ENCODE measurements at regions not wholly inside any gene's neighbourhood (a gene's known extent, or its start where the extent isn't known, plus 50 kb on each side); places are given as distances from the start of the nearest gene placed in this dataset.

DNA sequence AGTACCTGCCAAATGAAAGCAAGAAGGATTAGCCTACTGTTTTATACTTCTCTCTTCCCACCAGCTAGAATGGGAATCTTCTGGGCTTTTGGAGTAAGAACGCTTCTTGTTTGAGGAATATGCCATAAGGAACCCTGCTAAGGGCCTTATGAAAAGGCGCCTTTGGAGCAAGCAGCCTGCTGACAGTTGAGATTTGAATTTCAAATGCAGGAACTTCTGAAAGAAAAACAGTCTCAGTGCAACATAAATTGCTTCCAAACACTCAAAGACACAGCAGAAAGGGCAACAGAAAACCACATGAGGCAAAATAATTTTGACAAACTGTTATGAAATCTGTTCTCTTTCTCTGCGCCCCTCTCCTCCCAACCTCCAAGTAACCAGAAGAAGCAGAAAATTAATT lies 149.4 kb upstream of the B3GAT2 start:
- peaks cover 0 to 19% (median 6%) of the 10 kb centered on the region in 4 donors for H3K4me1 ChIP-seq
- H3K27me3 ChIP-seq: no peaks in the 10 kb centered on the region
- no peaks in the 10 kb centered on the region for H3K9me3 ChIP-seq
- intact Hi-C loops (cut with DNase I; ENCODE audit: low total_unique reads): no loop called here
- DNase-seq: no peak
- no peaks in the 10 kb centered on the region for H3K36me3 ChIP-seq
- TF ChIP-seq POLR2A (IDR thresholded peaks at IDR 0.05) (no peak), EP300 (IDR thresholded peaks at IDR 0.05) (no peak), POLR2AphosphoS5 (IDR thresholded peaks at IDR 0.05) (no peak)
- TF ChIP-seq, protein P1, sequence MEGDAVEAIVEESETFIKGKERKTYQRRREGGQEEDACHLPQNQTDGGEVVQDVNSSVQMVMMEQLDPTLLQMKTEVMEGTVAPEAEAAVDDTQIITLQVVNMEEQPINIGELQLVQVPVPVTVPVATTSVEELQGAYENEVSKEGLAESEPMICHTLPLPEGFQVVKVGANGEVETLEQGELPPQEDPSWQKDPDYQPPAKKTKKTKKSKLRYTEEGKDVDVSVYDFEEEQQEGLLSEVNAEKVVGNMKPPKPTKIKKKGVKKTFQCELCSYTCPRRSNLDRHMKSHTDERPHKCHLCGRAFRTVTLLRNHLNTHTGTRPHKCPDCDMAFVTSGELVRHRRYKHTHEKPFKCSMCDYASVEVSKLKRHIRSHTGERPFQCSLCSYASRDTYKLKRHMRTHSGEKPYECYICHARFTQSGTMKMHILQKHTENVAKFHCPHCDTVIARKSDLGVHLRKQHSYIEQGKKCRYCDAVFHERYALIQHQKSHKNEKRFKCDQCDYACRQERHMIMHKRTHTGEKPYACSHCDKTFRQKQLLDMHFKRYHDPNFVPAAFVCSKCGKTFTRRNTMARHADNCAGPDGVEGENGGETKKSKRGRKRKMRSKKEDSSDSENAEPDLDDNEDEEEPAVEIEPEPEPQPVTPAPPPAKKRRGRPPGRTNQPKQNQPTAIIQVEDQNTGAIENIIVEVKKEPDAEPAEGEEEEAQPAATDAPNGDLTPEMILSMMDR (IDR thresholded peaks at IDR 0.05): no peak
- H3K4me3 ChIP-seq: no peak overlapping the region
- WGBS, 5 donors: 81 to 95% (median 86%) methylated on average over 3 of the region's 3 CpGs
- H3K27ac ChIP-seq: no peak overlapping the region

DNA sequence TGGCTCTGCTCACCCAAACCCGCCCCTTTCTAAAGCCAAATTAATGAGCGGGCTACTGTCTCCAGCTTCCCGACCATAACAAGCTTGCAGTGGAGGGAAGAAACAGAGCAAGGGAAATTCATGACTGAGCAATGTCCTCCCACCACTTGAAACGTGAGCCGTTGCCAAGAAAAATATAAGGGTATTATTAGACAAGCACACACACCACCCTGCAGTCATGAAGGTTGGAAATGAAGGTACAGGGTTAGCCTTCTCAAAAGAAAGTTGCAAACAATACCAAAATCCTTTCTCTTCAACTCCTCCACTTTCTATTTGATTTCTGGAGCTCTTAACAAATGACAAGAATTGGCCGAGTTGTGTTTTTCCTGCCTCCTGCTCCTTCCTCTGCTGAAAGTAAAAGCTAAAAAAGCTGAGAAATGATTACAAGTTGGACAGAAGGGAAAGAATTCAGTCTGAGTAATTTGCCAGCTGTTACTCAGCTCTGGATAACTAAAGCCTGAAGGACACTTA lies 151.1 kb upstream of the B3GAT2 start:
- H3K9me3 ChIP-seq: no peaks in the 10 kb centered on the region
- no peak overlapping the region for H3K27ac ChIP-seq
- DNase-seq: peak in 1 of 2 donors; percentile 51
- H3K4me3 ChIP-seq: no peak overlapping the region
- 20 to 33% (median 26%) methylated on average over 6 of the region's 6 CpGs for WGBS, 5 donors
- no peaks in the 10 kb centered on the region for H3K36me3 ChIP-seq
- intact Hi-C loops (cut with DNase I; ENCODE audit: low total_unique reads): no loop called here
- peaks cover 0 to 19% (median 6%) of the 10 kb centered on the region in 4 donors for H3K4me1 ChIP-seq
- TF ChIP-seq, protein P1 (IDR thresholded peaks at IDR 0.05): no peak
- no peak for TF ChIP-seq POLR2AphosphoS5 (IDR thresholded peaks at IDR 0.05)
- TF ChIP-seq EP300 (IDR thresholded peaks at IDR 0.05): no peak
- no peak for TF ChIP-seq POLR2A (IDR thresholded peaks at IDR 0.05)
- H3K27me3 ChIP-seq: no peaks in the 10 kb centered on the region

DNA sequence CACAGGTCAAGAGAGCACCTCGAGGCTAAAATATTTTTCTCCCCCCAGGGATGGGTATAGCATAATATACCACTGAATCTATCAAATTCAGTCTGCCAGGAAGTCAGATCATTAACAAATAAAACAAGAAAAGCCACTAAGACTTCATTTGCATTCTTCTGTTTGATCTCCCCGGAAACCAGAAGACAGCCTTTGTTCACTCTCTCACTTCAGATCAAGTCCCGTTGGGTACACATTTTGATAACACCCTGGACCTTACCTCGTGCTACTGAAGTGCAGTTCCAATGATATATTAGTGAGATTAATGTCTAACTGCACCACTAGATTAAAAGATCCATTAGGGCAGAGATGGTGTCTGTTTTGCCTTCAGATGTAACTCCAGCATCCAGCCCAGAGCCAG lies 157.7 kb upstream of the B3GAT2 start:
- Histone ChIP-seq H3K4me3 (no peak overlapping the region), H3K27ac (no peak overlapping the region), H3K27me3 (no peaks in the 10 kb centered on the region), H3K9me3 (peaks cover 0 to 7% (median 3%) of the 10 kb centered on the region in 4 donors), H3K36me3 (no peaks in the 10 kb centered on the region), H3K4me1 (no peaks in the 10 kb centered on the region)
- WGBS, 5 donors: 14 to 27% (median 19%) methylated on average over 4 of the region's 4 CpGs
- TF ChIP-seq EP300 (IDR thresholded peaks at IDR 0.05): no peak
- no peak for DNase-seq
- intact Hi-C loops (cut with DNase I; ENCODE audit: low total_unique reads): no loop called here

DNA sequence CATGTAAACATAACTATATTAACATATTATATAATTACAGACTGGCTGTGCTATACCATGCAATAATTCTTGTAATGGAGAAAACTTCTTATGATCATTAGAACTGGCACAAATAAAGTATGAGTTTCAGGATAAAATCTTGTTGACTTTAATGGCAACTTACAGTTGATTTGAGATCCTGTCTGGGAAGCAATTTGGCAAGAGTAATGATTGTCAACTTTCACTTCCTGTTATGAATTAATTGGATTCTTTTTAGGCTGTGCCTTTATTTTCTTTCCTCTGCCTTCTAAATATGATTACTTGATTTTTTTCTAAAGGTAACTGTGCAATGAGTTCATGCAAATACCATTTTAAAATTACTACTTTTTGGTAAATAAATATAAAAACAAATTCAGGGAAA lies 158.1 kb upstream of the B3GAT2 start:
- Histone ChIP-seq H3K27me3 (no peaks in the 10 kb centered on the region), H3K4me3 (no peak overlapping the region), H3K36me3 (no peaks in the 10 kb centered on the region), H3K9me3 (peaks cover 0 to 12% (median 5%) of the 10 kb centered on the region in 4 donors), H3K27ac (no peak overlapping the region), H3K4me1 (no peaks in the 10 kb centered on the region)
- TF ChIP-seq POLR2A (IDR thresholded peaks at IDR 0.05) (no peak), EP300 (IDR thresholded peaks at IDR 0.05) (no peak), POLR2AphosphoS5 (IDR thresholded peaks at IDR 0.05) (no peak)
- TF ChIP-seq, protein P1 (IDR thresholded peaks at IDR 0.05): no peak
- no peak for DNase-seq
- intact Hi-C loops (cut with DNase I; ENCODE audit: low total_unique reads): no loop called here

DNA sequence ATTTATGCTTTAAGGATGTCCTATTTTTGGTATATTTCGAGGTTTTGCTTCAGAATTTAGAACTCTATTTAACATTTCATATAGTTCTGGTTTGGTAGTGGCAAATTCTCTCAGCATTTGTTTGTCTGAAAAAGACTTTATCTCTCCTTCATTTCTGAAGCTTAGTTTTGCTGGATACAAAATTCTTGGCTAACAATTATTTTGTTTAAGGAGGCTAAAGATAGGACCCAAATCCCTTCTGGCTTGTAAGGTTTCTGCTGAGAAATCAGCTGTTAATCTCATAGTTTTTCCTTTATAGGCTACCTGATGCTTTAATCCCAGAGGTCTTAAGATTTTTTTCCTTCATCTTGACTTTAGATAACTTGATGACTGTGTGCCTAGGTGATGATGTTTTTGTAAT lies 162.7 kb upstream of the B3GAT2 start:
- intact Hi-C loops (cut with DNase I; ENCODE audit: low total_unique reads): no loop called here
- no peak overlapping the region for H3K27ac ChIP-seq
- no peak overlapping the region for H3K4me3 ChIP-seq
- TF ChIP-seq EP300 (IDR thresholded peaks at IDR 0.05) (no peak), POLR2AphosphoS5 (IDR thresholded peaks at IDR 0.05) (no peak), POLR2A (IDR thresholded peaks at IDR 0.05) (no peak)
- TF ChIP-seq, protein P1 (IDR thresholded peaks at IDR 0.05): no peak
- H3K4me1 ChIP-seq: no peaks in the 10 kb centered on the region
- DNase-seq: no peak
- WGBS, 5 donors: 40 to 63% (median 58%) methylated on average over 1 of the region's 1 CpG
- H3K9me3 ChIP-seq: peaks cover 0 to 37% (median 8%) of the 10 kb centered on the region in 4 donors
- no peaks in the 10 kb centered on the region for H3K27me3 ChIP-seq
- H3K36me3 ChIP-seq: no peaks in the 10 kb centered on the region
